B cell (primary cell): ENCODE measurements at regions not wholly inside any gene's neighbourhood (a gene's known extent, or its start where the extent isn't known, plus 50 kb on each side); places are given as distances from the start of the nearest gene placed in this dataset.

Experiments used
- CTCF ChIP-seq: fragments of 200-600 bp; IDR thresholded peaks from one replicate; pipeline ENCODE4 v1.8.0; 2022; ENCODE audit warnings: antibody characterized with exemption, mild to moderate bottlenecking
- EZH2 ChIP-seq: IDR thresholded peaks from 2 replicates; pipeline ENCODE4 v1.6.1; 2012; ENCODE audit warnings: borderline replicate concordance, low read depth, mild to moderate bottlenecking, moderate library complexity, low read length; ENCODE audit not compliant: insufficient read depth, poor library complexity, severe bottlenecking

- TF ChIP-seq CTCF: no peak
- no peak for TF ChIP-seq EZH2
Observed at GRCh38 chr6:112640891-112641290, 293.8 kb downstream of the RFPL4B start.
